Hepatic stellate cell (primary cell): ENCODE measurements at regions not wholly inside any gene's neighbourhood (a gene's known extent, or its start where the extent isn't known, plus 50 kb on each side); places are given as distances from the start of the nearest gene placed in this dataset.
A peak's percentile ranks its signal among the peaks of the same experiment; 100 is the strongest.

ENCODE experiments used
- DNase-seq: peaks from one replicate; pipeline ENCODE4 v3.0.0; 2011; ENCODE audit warnings: low spot score

DNA sequence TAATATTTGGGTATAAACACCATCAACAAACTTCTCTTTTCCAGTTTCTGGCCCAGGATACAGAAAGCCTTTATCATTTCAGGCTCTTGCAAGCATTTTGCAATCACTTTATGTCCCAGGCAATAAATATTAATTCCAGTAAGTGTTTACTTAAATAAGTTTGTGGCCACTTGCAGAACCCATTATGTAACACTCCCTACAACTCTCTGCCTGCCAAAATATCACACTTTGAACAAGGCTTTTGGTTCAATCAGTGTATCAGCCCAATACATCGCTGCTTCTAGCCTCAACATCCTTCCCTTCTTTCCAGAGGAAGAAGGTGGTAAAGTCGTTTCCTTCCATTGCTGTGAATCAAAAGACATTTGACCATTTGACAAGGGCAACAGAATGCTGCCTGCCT is 203.0 kb upstream of the USP25 start:
- no peak for DNase-seq

DNA sequence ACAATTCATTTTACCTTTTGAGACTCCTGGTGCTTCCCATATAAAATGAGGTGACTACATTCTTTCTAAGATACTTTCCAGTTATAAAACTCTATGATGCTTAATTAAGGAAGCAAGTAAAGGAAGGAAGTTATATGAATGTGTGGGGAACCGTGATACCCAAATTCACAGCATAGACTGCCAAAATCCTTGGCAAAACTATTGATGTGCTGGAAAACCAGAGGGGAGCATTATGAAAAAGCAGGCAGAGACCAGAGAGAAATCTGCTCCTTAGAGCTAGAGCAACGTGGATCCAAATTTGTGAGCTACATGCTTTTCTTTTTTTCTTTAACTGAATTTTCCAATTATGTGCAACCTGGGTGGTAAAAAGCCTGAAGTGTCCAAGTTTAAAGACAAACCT is 201.4 kb upstream of the USP25 start:
- DNase-seq, result no peak

DNA sequence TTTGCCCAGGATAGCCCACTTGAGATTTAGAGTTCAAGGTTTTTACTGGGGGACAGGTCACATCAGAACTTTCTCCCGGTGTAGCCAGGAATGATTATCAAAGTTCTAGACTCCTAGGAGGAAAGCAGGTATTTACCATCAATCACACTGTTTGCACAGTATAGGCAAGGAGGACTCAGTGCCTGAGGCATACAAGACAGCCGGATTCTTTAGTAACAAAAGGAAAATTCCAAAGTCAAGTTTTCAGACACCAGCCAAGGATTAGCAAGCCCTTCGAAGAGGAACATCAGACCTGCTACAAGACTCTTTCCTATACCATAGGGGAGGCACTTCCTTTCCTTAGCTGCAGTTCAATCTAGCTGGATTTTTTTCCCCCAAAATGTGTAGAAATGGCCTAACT is 197.8 kb upstream of the USP25 start:
- DNase-seq, result no peak

DNA sequence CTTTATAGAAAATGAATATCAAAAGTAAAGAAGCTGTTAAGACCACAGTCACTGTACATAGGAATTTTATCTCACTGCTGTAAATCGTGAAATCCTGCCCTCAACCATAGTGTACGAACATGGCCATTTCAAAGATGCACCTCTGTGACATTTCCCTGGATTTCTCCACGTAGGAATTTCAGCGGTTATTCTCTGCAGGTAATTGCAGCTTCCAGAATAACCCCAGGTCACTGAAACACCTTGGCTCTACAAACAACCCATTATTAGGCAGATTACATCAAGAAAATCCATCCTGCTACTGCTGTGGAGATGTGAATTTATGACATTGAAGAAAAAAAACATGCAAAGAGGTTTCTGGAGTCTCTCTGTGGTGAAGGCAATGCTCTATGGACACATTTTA is 196.2 kb upstream of the USP25 start:
- DNase-seq, result no peak

DNA sequence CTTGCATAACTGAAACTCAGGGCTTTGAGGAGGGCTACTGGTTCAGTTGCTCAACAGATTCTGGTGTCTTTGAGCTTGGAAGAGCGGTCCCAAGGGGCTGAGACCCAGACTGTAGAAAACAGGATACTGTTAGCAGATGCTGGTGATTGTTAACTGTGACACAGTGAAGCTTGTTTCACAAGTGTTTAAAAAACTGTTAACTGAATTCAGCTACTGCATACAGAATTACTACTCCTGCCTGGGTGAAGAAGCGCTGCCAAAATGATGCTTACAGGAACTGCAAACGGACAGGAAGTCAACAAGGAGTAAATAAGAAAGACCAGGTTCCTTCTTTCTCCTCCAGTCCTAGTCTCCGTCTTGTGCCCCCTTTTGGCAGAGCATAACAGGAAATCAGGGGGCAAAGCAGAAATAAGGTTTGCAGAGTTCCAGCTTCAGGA is 195.3 kb upstream of the USP25 start:
- DNase-seq, result no peak

DNA sequence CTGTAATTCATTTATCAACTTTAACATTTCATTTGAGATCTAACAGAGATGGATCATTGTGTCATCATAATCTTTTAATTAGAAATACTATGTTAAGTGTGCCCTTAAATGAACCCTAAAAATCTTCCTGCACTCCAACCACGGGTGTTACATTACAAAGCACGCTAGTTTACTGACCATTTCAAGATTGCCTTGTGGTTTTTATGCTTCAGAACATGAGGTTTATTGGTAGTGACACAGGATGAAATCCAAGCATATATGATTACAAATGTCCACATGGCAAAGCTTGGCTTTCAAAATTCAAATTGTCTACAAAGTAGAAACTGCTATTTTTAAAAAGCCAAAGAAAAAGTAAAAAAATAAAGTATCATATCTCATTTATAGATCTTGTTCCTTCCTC is 190.4 kb upstream of the USP25 start:
- DNase-seq, result no peak

DNA sequence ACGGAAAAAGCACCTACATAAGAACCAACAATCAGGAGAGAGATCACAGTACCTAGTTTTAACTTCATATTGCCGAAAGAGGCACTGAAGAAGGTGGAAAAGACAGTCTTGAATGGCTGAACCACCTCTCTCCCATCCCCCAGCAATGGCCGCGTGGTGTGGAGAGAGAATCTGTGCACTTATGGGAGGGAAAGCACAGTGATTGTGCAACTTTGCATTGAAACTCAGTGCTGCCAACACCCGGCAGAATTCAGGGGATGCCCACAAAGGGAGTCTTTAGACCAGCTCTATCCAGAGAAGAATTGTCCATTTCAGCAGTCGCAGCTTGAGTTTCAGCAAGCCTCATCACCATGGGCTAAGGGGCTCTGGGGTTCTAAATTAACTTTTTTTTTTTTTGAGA is 186.3 kb upstream of the USP25 start:
- no peak for DNase-seq

DNA sequence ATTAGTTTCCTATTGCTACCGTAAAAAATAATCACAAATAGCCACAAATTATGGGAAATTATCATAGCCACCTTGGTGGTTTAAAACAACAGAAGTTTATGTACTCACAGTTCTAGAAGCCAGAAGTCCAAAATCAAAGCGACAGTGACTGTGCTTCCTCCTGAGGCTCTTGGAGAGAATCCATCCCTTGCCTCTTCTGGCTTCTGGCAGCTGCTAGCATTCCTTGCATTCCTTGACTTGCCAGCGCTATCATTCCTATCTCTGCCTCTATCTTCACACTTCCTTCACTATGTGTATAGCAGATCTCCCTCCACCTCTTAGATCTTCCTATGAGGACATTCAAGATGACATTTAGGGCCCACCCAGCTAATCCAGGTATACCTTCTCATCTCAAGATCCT is 180.1 kb upstream of the USP25 start:
- DNase-seq, result no peak

DNA sequence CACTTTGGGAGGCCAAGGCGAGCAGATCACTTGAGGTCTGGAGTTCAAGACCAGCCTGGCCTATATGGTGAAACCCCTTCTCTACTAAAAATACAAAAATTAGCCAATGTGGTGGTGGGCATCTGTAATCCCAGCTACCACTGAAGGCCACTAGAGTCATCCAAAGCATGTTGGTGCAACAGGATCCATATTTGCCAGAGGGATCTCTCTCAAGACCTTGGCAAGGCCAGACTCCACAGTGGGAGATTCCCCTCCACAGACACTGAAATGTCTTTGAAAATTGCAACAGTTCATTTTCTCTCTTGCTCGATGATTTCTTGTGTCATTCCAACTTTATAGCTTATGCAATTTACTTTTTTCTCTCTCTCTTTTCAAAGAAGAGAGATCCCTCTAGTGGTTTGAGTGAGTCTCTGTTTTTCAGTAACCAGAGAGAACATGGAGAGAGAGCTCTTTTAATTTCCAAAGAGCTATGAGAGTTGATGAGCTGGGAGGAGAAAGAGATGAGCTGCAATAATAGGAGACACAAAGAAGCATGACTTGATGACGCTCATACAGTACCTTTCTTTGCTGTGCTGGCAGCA is 176.8 kb upstream of the USP25 start:
- no peak for DNase-seq

DNA sequence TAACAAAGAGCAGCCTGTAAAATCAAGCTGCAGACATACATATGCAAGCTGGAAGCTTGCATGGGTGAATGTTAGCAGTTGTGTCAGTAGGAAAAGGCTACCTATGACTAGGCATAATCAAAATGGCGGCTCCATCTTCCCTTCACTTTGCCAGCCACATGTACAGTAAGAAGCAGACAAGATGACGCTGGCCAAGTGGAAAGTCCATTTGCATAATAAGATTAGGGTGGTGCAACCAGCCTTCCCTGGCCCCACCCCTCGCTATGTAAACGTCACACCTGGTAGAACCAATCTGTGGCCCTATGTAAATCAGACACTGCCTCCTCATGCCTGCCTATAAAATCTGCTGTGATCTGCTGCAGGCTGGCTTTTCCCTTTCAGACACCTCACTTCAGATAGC is 171.9 kb upstream of the USP25 start:
- DNase-seq, result no peak

DNA sequence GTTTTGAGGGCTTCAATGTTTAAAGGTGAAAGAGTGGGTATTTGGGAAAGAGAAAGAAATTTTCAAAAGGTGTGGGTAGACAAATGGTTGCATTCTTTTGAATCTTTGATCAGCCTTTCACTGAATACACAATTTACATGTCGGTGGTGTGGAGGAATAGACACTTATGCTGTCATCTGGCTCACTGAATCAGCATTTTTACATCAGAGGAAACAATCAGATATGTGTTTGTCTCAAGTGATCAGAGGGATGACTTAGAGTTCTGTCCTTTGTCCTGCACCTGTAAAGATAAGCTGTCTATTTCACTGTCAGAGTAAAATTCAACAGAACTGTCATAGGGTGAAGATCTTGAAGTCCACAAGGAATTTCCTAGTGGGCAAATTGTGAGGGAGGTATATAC is 170.9 kb upstream of the USP25 start:
- no peak for DNase-seq

DNA sequence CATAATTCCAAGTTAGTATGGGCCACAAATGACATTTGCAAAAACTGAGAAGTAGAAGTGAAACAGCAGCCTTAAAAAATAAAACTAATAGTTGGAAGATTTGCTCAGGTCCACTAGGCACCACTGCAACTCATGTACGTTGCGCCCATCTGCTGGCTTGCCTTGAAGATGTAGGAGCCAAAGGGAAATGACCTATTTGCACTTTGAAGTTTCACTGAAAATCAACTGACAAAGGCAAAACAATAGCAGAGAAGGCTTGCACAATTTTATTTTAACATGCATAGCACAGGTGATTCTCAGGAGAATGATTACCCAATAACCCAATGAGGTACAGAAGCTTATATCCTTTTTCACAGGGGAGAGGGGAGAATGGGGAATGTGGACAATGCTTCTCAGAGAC is 170.1 kb upstream of the USP25 start:
- DNase-seq, result no peak

DNA sequence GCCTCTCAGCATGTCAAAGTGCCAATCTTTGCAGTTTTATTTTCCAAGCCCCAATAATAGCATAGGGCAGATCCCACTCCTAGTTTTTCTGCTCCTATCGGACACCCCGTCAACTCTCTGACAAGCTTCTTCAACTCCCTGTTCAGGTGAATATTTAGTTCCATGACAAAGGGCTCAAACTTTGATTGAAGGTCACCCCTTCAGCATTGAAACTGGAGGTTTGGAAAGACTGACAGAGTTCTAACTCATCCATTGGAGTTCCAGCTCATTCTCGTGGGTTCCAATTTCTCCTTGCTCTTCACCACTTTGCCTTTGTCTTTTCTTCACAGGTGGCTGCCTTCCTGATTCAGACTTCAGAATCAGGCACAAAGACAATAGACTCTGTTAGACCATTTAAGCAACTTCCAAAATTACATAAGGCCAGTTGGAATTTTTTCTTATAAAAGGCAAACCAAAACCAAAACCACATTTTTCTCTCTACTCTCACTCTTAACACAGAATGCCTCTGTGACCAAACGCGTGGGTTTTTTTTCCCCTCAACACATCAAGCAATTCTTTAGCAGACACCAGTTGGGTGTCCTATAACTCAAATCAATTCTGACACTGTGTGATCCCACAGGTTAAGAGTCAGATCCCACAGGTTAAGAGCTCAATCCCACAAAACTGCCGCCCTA is 169.3 kb upstream of the USP25 start:
- DNase-seq, result no peak

DNA sequence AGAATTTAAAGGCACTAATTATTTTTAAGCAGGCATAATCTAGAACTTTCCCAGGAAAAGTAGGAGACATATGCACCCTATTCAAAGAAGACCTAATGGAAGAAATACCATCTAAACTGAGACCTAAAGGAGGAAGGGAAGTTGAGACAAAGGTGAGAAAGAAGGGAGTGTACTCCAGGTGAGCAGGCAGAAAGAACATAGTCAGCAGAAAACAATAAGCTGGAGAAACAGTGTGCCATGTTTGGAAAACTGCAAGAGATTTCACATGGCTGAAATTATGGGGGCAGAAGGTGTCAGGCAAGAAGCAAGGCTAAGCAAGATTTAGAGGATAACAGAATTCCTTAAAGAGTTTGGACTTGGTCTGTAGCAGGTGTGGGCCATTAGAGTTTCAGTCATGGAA is 167.0 kb upstream of the USP25 start:
- no peak for DNase-seq

DNA sequence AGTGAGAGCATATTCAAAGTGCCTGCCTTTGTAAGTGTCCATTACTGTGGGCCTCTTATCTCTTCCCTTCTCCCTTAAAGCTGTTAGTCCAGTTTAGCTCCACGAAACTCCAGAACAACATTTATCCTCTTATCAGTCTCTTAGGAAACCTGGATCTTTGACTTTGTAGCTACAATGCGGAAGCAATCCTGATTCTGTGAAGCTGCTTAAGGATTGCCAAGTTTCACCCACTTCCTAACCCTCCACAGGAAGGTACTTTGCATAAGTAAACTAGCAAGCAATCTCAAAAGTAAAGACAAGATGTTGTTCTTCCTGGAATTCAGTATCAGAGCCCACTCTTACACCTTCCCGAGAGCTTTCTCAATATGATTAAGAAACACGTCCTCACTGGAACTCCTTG is 164.9 kb upstream of the USP25 start:
- no peak for DNase-seq

DNA sequence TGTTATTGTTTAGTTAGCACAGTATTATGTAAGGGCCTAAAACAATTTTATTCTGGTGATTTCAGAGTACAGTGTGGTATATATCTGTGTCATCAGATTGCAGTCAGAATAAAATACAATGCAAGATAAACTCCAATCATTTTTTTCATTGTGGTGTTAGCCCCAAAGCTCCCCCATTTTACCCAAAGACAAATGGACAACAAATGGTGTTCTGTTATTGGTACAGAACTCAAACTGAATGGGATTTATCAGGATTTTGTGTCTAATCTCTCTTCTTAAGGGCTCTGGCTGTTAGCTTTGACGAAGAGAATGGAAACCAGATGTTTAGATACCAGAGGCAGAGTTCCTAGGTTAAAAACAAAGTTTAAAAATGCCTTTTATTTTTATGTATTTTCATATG is 163.1 kb upstream of the USP25 start:
- no peak for DNase-seq

DNA sequence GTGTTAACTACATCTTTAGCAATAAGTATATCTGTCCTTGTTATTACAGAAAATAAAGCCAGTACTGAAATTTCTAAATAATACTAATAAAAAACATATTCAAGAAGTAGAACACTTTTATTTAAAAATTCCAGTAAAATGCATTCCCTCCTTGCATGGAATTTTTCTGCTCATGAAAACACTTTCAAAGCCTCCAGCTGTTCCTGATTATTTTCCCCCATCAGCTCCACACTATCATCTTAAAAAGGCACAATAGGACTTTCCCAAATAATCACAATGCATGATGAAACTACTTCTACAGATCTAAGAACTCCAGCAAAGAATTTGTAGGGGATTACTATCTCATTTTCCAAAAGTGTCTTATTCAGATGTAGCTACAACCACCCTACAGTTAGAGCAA is 162.6 kb upstream of the USP25 start:
- no peak for DNase-seq

DNA sequence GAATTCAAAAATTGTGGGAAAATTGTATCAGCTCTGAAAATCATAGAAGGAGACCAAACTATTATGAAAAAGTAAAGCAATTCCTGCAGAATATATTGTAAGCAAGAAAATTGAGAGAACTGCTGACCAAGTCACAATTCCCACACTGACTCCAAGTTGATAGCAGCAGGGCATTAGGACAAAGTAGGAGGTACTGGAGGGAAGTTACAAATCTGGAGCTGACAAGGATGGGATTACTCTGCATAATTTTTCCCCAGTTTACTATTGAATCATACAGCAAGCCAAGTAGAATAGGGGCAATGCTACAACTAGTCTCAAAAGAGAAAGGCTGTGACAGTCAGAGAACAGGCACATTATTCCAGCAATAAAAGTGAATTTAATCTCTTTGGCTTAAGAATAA is 161.3 kb upstream of the USP25 start:
- no peak for DNase-seq

DNA sequence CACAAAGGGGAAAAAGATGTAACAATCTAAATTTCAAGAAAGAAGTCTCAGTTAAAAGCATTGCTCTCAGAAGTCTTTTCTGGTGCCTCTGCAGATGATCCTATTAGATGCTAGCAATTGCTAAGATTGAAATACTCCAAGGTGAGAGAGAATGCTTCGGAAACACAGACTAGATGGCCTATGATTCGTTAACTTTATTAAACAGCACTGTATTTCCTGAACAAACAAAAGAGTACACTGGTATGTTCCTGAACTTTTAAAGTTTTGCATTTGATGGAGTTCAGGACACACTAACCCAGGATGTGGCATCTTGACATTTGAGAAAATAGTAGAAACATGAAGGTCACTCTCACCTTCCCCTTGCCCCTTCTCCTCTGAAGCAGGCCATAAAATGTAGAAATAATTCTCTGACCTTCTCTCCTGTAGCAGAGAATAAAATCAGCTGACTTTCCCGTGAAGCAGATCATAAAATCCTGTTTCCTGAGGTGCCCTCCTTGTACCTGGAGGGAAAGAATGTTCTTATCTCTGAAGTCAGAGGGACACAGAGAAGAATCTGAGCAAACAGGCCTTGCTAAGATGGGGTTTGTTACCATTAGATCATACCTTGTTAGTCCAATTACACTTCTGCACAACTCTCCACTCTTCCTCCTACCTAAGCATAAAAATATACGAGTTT is 142.9 kb upstream of the USP25 start:
- DNase-seq, result no peak

DNA sequence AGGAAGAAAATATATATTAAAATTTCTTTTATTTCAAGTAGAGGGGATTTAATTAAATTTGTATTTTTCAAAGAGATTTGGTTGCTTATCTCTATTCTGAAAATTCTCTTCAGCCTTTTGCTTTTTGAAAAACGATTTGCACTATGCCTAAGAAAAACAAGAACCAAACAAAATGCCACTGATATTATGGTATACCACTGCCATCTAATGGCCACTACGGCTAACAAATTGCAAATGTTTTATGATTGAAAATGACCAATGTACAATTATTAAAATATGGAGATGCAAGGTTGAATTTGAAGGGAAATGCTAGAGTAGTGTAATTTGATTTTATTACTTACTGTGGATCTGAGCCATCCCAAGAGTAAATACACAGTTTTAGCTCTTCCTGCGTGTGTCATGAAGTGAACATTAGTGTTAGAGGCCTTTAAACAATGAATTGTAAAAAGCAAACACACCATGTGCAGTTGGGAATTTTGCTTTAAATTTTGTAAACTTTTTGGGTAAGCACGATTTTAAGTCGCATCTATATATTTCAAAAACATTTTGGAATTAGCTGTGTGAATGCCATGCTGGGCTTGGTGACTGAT is 137.4 kb upstream of the USP25 start:
- DNase-seq, result peak; percentile 10

DNA sequence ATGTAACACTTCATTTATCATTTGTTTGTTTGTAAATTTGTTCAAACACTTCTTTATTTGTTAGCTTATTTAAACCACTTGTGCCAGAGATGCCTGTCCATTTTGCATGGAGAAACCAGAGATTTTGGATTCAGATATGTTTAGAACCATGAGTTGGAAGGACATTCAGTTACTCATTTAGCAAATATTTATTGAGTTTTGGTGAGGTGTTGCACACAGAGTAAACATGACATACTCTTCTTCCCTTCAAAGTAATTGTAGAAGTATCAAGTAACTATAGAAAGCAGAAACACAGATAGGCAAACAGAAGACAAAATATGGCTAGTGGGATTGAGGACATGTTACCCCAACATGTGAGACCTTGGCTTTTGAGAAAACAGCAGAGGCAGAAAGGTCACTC is 136.8 kb upstream of the USP25 start:
- no peak for DNase-seq

DNA sequence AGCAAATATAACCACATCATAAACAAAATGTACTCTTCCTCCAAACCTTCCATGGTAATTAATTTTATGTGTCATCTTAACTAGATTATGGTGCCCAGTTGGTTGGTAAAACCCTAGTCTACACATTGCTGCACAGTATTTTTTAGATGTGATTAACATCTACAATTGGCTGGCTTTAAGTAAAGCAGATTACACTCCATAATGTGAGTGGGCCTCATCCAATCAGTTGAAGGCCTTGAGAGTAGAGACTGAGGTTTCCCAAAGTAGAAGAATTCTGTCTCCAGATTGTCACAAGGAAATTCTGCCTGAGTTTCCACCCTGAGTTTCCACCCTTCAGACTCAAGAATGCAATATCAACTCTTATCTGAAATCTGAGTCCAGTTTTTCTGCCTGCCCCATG is 128.4 kb upstream of the USP25 start:
- DNase-seq, result no peak

DNA sequence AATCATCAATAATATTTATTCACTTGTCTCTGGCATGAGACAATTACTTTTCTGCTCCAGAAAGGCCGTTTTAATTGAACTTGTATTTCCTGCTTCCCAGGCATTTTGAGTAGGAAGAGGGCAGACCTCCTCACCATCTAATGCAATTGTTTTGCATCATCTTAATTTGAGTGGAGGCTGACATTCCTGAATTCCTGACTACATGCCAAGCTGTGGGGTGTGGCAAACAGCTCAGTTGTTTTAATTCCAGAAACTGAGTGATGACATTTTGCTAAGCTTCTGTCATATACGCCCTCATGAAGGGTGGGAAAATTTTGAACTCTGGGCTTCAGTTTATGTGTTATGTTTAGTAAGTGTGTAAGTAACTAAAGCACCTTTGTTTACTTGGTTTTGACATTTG is 125.4 kb upstream of the USP25 start:
- DNase-seq, result no peak

DNA sequence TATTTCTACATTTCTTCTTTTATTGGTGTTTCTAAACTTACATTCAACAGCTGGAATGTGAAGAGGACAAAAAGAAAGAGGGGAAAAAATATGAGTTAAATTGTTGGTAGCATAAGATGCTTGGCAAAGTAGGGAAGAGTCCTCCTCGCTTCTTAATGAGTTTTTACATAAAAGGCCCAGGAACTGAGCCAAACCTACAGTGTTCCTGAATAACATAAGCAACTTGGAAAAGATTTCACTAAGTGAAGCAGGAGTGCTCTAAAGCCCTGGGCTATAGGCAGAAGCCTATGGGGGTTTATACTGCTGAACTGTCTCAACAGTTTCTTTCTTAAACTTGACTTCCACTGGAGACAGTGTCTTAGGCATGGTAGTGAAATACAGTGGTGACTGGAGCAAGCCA is 115.0 kb upstream of the USP25 start:
- no peak for DNase-seq
